HepG2 (cell line): ENCODE measurements at regions not wholly inside any gene's neighbourhood (a gene's known extent, or its start where the extent isn't known, plus 50 kb on each side); places are given as distances from the start of the nearest gene placed in this dataset.

Source experiments
- ATAC-seq: fragments of 200-7000 bp; cut with Tn5 transposase; 3 replicates; pipeline ENCODE4 v1.9.1; 2020; ENCODE audit warnings: mild to moderate bottlenecking, moderate library complexity
- BruUV-seq: library from RNA; stranded (reverse); fragments of 400-500 nt; replicated peaks from 2 replicates; lab custom pipeline; 2021; lab: Mats Ljungman, UMichigan
- CTCF ChIA-PET: fragments of 300-600 bp; formaldehyde crosslinking; extraction: SDS; loops from one replicate; lab custom pipeline; 2021; ENCODE audit warnings: low total read pairs, inconsistent platforms, low intra/inter-chr PET ratio; lab: Yijun Ruan, JAX
- POLR2A ChIA-PET: fragments of 350-600 bp; sonication (Branson Sonifier 250); formaldehyde crosslinking; loops from one replicate; lab custom pipeline; 2020; ENCODE audit warnings: antibody characterized with exemption, inconsistent platforms; lab: Yijun Ruan, JAX
- DNase-seq: peaks from one replicate; pipeline ENCODE4 v3.0.0-alpha.2; 2015; ENCODE audit warnings: low spot score
- FAIRE-seq: peaks from 3 replicates; lab custom pipeline; 2011; peaks lifted over from hg19 to GRCh38; lab: Jason Lieb, UNC
- H2AFZ ChIP-seq: one replicate; pipeline ENCODE4 v1.6.1; 2011; ENCODE audit warnings: low read length, inconsistent platforms
- H3K27ac ChIP-seq: fragments of 300-600 bp; 3 replicates; pipeline ENCODE4 v1.8.0; 2011; ENCODE audit warnings: mixed run types, mild to moderate bottlenecking, mixed read lengths, low read length, inconsistent platforms; ENCODE audit not compliant: insufficient read depth; ENCODE audit errors: extremely low read length
- H3K27me3 ChIP-seq, 2 experiments: fragments of 200-600 bp in 1 of 2; 2 replicates in 1 of 2; 3 replicates in 1 of 2; pipeline versions ENCODE4 v1.6.0 to v1.8.0; 2011; ENCODE audit warnings: low read length in 2 of 2, mild to moderate bottlenecking in 2 of 2, moderate library complexity in 2 of 2, inconsistent platforms in 1 of 2; ENCODE audit not compliant: insufficient read depth in 2 of 2, control insufficient read depth in 1 of 2
- H3K36me3 ChIP-seq, 2 experiments: fragments of 200-600 bp in 1 of 2; replicated peaks in 1 of 2; 2 replicates in 1 of 2; 3 replicates in 1 of 2; pipeline versions ENCODE4 v1.5.1 to v1.8.0; 2011; ENCODE audit warnings: low read length in 2 of 2, inconsistent platforms in 1 of 2; ENCODE audit not compliant: insufficient read depth in 2 of 2, control insufficient read depth in 1 of 2
- H3K4me1 ChIP-seq: 2 replicates; pipeline ENCODE4 v1.5.1; 2012; ENCODE audit warnings: low read length, inconsistent platforms; ENCODE audit not compliant: insufficient read depth
- H3K4me2 ChIP-seq: 2 replicates; pipeline ENCODE4 v1.6.0; 2011; ENCODE audit warnings: low read depth, low read length, inconsistent platforms
- H3K4me3 ChIP-seq, 3 experiments: fragments of 200-600 bp in 1 of 3; sonication (generic), shearing (Covaris generic) in 1 of 3; replicated peaks in 1 of 3; 2 replicates each; pipeline ENCODE4 v1.5.1; 2011 to 2016; ENCODE audit warnings: low read length in 3 of 3, inconsistent platforms in 2 of 3, low read depth in 2 of 3, mild to moderate bottlenecking in 2 of 3, control low read depth in 1 of 3, mixed read lengths in 1 of 3; ENCODE audit not compliant: insufficient read depth in 1 of 3
- H3K79me2 ChIP-seq: one replicate; pipeline ENCODE4 v1.6.1; 2011; ENCODE audit warnings: low read length, inconsistent platforms; ENCODE audit not compliant: insufficient read depth
- H3K9ac ChIP-seq: 2 replicates; pipeline ENCODE4 v1.6.0; 2011; ENCODE audit warnings: mild to moderate bottlenecking, low read depth, low read length, inconsistent platforms; ENCODE audit not compliant: insufficient read depth
- H3K9me3 ChIP-seq: 2 replicates; pipeline ENCODE4 v1.5.1; 2012; ENCODE audit warnings: mild to moderate bottlenecking, low read length
- H4K20me1 ChIP-seq: 2 replicates; pipeline ENCODE4 v1.6.0; 2011; ENCODE audit warnings: inconsistent platforms, mild to moderate bottlenecking, low read length, moderate library complexity; ENCODE audit not compliant: insufficient read depth
- CEBPG ChIP-seq: IDR thresholded peaks from 2 replicates; pipeline ENCODE4 v1.6.1; 2016
- HIC2 ChIP-seq: sonication (generic); formaldehyde crosslinking; IDR thresholded peaks from 2 replicates; pipeline ENCODE4 v1.9.0; 2022; ENCODE audit warnings: low read depth, missing genetic modification reagents
- KDM1A ChIP-seq: IDR thresholded peaks from 2 replicates; pipeline ENCODE4 v1.6.1; 2016; ENCODE audit warnings: missing compliant biosample characterization
- PHF5A ChIP-seq: IDR thresholded peaks from one replicate; pipeline ENCODE4 v1.6.1; 2018; ENCODE audit warnings: low read depth, missing genetic modification reagents; ENCODE audit not compliant: unreplicated experiment
- RFX1 ChIP-seq: fragments of 450-650 bp; IDR thresholded peaks from 2 replicates; pipeline ENCODE4 v1.6.1; 2017
- RFX3 ChIP-seq: IDR thresholded peaks from 2 replicates; pipeline ENCODE4 v1.6.1; 2016; ENCODE audit warnings: missing biosample characterization, missing genetic modification reagents
- WIZ ChIP-seq: sonication (generic); formaldehyde crosslinking; IDR thresholded peaks from 2 replicates; pipeline ENCODE4 v1.5.1; 2020; ENCODE audit warnings: mild to moderate bottlenecking, missing genetic modification reagents
- ZNF713 ChIP-seq: sonication (generic); formaldehyde crosslinking; IDR thresholded peaks from 2 replicates; pipeline ENCODE4 v1.4.0; 2020; ENCODE audit warnings: mild to moderate bottlenecking, missing genetic modification reagents
- ZNF816 ChIP-seq: sonication (generic); formaldehyde crosslinking; IDR thresholded peaks from 2 replicates; pipeline ENCODE4 v1.8.0; 2022; ENCODE audit warnings: missing genetic modification reagents, mild to moderate bottlenecking, borderline replicate concordance
- in situ Hi-C: cut with HindIII; loops from 2 replicates; pipeline ENCODE4 v1.10.0; 2017; ENCODE audit warnings: low pct_unique_long_range_greater_than_20kb; ENCODE audit not compliant: extremely low pct_ligation_motif_present
- intact Hi-C: fragments of 100-400 bp; cut with micrococcal nuclease; formaldehyde crosslinking; loops from one replicate; pipeline ENCODE4 v1.10.0; 2022; ENCODE audit not compliant: unreplicated experiment
- TF ChIP-seq, protein P1 (sequence below): sonication (generic); formaldehyde crosslinking; IDR thresholded peaks from 2 replicates; pipeline ENCODE4 v1.5.0; 2020; ENCODE audit warnings: mild to moderate bottlenecking, missing genetic modification reagents, borderline replicate concordance

DNA sequence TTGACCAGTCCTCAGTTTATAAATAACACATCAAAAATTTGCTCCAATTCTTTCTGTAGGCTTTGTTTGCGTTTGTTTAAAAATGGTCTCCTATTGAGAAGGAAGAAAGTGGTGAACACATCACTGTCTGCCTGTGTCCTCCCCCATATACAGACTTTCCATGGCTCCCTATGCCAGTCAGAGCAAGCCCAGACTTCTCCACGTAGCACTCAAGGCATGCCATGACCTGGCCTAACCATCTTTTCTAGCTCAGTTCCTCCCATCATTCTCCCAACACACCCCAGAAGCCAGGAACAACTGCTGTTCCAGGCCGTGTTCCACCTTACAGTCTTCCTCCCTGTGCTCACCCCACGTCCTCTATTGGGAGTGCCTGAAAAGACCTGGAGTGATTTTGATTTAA lies 129.6 kb upstream of the ZNF618 start (continued):
- TF ChIP-seq, protein P1, sequence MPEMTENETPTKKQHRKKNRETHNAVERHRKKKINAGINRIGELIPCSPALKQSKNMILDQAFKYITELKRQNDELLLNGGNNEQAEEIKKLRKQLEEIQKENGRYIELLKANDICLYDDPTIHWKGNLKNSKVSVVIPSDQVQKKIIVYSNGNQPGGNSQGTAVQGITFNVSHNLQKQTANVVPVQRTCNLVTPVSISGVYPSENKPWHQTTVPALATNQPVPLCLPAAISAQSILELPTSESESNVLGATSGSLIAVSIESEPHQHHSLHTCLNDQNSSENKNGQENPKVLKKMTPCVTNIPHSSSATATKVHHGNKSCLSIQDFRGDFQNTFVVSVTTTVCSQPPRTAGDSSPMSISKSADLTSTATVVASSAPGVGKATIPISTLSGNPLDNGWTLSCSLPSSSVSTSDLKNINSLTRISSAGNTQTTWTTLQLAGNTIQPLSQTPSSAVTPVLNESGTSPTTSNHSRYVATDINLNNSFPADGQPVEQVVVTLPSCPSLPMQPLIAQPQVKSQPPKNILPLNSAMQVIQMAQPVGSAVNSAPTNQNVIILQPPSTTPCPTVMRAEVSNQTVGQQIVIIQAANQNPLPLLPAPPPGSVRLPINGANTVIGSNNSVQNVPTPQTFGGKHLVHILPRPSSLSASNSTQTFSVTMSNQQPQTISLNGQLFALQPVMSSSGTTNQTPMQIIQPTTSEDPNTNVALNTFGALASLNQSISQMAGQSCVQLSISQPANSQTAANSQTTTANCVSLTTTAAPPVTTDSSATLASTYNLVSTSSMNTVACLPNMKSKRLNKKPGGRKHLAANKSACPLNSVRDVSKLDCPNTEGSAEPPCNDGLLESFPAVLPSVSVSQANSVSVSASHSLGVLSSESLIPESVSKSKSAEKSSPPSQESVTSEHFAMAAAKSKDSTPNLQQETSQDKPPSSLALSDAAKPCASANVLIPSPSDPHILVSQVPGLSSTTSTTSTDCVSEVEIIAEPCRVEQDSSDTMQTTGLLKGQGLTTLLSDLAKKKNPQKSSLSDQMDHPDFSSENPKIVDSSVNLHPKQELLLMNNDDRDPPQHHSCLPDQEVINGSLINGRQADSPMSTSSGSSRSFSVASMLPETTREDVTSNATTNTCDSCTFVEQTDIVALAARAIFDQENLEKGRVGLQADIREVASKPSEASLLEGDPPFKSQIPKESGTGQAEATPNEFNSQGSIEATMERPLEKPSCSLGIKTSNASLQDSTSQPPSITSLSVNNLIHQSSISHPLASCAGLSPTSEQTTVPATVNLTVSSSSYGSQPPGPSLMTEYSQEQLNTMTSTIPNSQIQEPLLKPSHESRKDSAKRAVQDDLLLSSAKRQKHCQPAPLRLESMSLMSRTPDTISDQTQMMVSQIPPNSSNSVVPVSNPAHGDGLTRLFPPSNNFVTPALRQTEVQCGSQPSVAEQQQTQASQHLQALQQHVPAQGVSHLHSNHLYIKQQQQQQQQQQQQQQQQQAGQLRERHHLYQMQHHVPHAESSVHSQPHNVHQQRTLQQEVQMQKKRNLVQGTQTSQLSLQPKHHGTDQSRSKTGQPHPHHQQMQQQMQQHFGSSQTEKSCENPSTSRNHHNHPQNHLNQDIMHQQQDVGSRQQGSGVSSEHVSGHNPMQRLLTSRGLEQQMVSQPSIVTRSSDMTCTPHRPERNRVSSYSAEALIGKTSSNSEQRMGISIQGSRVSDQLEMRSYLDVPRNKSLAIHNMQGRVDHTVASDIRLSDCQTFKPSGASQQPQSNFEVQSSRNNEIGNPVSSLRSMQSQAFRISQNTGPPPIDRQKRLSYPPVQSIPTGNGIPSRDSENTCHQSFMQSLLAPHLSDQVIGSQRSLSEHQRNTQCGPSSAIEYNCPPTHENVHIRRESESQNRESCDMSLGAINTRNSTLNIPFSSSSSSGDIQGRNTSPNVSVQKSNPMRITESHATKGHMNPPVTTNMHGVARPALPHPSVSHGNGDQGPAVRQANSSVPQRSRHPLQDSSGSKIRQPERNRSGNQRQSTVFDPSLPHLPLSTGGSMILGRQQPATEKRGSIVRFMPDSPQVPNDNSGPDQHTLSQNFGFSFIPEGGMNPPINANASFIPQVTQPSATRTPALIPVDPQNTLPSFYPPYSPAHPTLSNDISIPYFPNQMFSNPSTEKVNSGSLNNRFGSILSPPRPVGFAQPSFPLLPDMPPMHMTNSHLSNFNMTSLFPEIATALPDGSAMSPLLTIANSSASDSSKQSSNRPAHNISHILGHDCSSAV (CRISPR knock-in tag): no peak
- TF ChIP-seq RFX1 (no peak), CEBPG (no peak), ZNF816 (CRISPR knock-in tag) (no peak), RFX3 (CRISPR knock-in tag) (no peak)

DNA sequence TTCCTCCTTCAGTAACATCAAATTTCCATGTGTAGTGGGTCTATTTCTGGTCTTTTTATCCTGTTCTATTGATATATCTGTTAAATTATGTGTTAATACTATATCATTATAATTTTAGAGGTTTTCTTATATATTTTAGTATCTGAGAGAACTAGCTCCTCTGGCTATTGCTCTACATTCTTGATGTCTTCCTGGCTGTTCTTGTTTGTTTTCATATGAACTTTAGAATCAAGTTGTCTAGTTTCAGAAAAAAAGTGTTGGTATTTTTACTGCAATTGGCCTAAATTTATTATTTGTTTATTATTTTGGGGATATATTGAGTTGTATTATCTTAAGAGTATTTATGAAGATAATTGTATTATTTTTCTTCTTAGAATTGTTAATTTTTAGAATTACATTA lies 128.0 kb upstream of the ZNF618 start:
- intact Hi-C loops: no loop called here

More for the DNA sequence above, 128.0 kb upstream of the ZNF618 start:
- no peak for FAIRE-seq
- Histone ChIP-seq H3K27me3 (peaks cover 0 to 9% of the 10 kb centered on the region in 2 experiments; a peak in 3 of 5 replicates), H3K36me3 (no peaks in the 10 kb centered on the region), H3K4me1 (no peaks in the 10 kb centered on the region), H4K20me1 (no peaks in the 10 kb centered on the region), H3K27ac (no peak overlapping the region), H3K4me3 (no peak overlapping the region), H3K9ac (no peak overlapping the region)
- no peak for DNase-seq
- TF ChIP-seq KDM1A (CRISPR knock-in tag): no peak
- TF ChIP-seq HIC2: no peak
- TF ChIP-seq ZNF713: no peak
- TF ChIP-seq WIZ (CRISPR knock-in tag): no peak
- no peak for TF ChIP-seq PHF5A (CRISPR knock-in tag)
- TF ChIP-seq, all 625 proteins: peak for 0
- no TSS peak for BruUV-seq
- in situ Hi-C loops: loop anchor here (25.0 kb wide), 1 partner anchor 289 kb away; no protein-coding TSS in a partner anchor
- ChIA-PET CTCF (no interaction called here), POLR2A (no interaction called here)
- ATAC-seq: no peak
- Histone ChIP-seq H3K4me2 (no peak overlapping the region), H3K9me3 (no peaks in the 10 kb centered on the region), H2AFZ (no peak overlapping the region), H3K79me2 (no peaks in the 10 kb centered on the region)
